Sigmoid colon (tissue), 4 donors: ENCODE measurements at regions not wholly inside any gene's neighbourhood (a gene's known extent, or its start where the extent isn't known, plus 50 kb on each side); places are given as distances from the start of the nearest gene placed in this dataset.

Experiments used
- EP300 ChIP-seq, 4 donors: sonication (generic); formaldehyde crosslinking; IDR thresholded peaks; one replicate each; pipeline ENCODE4 v1.6.1; 2017; ENCODE audit warnings: antibody characterized with exemption in 4 of 4
- POLR2AphosphoS5 ChIP-seq, 4 donors: sonication (generic); formaldehyde crosslinking; IDR thresholded peaks; one replicate each; pipeline ENCODE4 v1.6.1; 2017; ENCODE audit warnings: antibody characterized with exemption in 4 of 4
- TF ChIP-seq, protein P1 (sequence below), 4 experiments: fragments of 450-650 bp in 3 of 4; fragments of 200-600 bp in 1 of 4; IDR thresholded peaks; one replicate each; pipeline ENCODE4 v1.5.1; 2016 to 2019; ENCODE audit warnings: antibody characterized with exemption in 4 of 4, mild to moderate bottlenecking in 3 of 4, moderate library complexity in 2 of 4

GRCh38 chr16:7124701-7125100, 207.9 kb upstream of the RBFOX1 start:
- TF ChIP-seq, protein P1, sequence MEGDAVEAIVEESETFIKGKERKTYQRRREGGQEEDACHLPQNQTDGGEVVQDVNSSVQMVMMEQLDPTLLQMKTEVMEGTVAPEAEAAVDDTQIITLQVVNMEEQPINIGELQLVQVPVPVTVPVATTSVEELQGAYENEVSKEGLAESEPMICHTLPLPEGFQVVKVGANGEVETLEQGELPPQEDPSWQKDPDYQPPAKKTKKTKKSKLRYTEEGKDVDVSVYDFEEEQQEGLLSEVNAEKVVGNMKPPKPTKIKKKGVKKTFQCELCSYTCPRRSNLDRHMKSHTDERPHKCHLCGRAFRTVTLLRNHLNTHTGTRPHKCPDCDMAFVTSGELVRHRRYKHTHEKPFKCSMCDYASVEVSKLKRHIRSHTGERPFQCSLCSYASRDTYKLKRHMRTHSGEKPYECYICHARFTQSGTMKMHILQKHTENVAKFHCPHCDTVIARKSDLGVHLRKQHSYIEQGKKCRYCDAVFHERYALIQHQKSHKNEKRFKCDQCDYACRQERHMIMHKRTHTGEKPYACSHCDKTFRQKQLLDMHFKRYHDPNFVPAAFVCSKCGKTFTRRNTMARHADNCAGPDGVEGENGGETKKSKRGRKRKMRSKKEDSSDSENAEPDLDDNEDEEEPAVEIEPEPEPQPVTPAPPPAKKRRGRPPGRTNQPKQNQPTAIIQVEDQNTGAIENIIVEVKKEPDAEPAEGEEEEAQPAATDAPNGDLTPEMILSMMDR (IDR thresholded peaks at IDR 0.05): no peak
- TF ChIP-seq EP300 (IDR thresholded peaks at IDR 0.05) (no peak), POLR2AphosphoS5 (IDR thresholded peaks at IDR 0.05) (no peak)
